GM03348 (cell line): ENCODE measurements at regions not wholly inside any gene's neighbourhood (a gene's known extent, or its start where the extent isn't known, plus 50 kb on each side); places are given as distances from the start of the nearest gene placed in this dataset.

Source experiments
- DNase-seq: peaks from one replicate; pipeline ENCODE4 v3.0.0; 2012; ENCODE audit warnings: low spot score

DNA sequence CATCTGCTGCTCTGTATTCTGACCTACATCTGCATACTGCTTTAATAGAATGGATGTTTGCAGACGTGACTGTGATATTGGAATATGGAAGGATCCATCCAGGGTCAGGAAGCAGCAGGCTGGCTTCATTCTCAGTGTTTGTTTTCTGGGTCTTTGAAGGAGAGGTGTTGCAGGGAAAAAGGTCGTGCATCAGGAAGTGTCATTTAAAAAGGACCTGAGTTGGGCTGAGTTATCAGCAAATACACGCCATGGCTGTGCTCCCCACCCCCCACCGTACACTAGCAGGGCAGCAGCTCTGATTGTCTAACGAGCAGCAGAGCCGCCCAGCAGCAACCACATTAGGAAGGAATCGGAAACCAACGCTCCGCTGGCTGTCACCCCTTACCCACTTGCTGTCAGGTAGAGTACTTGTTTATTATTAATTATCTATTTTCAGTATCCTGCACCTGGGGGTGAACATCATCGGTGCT, 63.1 kb upstream of the STEAP1B start:
- DNase-seq, result no peak

DNA sequence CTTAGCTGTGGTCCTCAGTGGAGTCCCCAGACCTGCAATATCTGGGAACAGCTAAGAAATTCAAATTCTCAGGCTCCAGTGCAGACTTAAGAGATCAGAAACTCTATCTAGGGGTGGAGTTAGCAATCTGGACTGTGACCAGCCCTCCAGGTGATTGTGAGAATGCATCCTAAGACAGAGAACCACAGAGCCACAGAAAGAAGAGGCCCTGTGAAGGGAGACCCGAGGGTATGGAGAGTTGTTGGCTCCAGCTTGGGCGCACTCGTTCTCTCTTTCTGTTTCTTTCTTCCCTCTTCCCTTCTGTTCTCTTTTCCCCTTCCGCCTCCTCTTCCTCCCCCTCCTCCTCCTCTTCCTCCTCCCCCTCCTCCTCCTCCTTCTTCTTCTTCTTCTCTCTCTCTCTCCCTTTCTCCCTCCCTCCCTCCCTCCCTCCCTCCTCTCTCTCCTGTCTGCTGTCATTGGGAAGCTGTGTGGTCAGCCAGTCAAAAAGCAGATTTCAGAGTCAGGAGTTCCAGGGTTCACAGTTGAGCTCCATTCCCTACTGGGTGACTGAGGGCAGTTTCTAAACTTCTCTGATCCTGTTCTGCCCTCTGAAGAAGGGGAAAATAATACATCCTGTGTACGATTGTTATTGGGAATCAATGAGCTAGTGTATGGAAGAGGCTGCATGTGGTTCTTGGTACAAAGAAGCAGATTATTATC, 62.1 kb upstream of the STEAP1B start:
- peak; percentile 22 for DNase-seq

DNA sequence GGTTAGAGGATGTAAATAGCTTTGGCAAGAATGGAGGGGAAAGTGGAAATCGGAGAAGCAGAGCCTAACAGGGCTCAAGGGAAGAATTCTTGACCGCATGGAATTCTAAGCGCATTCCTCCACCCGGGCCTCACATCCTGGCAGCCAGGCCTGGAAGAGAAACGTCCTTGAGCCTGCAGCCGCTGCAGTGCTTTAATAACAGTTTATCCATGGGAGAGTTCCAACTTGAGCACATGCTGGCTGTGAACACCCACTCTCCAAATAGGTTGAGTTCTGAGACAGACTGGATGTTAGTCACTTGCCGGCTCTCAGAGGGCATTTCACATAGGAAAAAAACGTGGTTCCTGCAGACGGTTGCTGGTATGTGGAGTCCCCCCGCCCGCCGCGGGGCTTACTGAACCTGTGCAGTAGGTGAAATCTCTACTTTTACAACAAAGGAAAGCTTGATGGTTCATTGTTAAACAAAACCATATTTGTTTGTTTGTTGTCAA, 61.4 kb upstream of the STEAP1B start:
- DNase-seq, result peak; percentile 90

DNA sequence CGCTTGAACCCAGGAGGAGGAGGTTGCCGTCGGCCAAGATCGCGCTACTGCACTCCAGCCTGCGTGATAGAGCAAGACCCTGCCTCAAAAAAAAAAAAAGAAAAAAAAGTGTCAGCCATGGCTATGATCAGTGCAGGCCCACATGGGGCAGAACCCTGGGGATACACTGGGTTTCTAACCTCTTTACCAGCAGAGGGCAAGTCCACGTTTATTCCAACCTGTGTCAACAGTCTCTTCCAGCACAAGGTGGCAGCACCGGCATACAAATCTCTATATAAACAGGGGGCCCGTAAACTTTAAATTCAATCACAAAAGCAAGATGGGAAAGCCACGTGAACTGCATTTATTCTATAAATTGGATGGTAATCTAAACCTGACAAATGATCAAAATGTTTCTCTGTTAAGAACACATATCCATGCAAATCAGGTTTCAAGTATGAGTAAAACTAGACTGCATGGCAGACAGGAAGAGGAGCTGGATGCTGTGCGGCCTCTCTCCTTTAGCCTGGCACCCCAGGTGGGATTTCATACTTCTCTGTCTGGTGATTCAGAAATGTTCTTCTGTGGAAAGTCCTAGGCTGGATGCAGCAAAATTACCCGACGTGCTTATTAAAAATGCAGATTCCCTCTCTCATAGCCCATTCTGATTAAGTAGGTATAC, 60.0 kb upstream of the STEAP1B start:
- DNase-seq, result peak; percentile 86

DNA sequence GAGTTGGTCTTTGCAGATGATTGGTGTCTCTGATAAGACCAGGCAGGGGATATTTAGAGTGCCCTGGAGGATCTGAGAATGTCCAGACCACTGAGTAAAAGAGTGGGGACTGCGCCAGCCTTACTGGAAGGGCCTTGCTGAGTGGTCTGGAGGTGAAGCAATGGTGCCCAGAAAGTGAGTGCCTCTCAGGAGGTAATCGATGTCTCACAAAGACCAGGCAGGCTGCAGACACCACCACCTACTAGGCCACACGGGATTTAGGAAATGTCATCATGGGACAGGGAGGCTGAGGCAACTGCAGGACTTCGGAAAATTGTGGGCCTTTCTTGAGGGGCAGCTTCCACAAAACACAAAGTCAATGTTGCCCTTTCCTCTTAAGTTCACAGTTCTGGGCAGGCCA, 57.2 kb upstream of the STEAP1B start:
- DNase-seq, result no peak

DNA sequence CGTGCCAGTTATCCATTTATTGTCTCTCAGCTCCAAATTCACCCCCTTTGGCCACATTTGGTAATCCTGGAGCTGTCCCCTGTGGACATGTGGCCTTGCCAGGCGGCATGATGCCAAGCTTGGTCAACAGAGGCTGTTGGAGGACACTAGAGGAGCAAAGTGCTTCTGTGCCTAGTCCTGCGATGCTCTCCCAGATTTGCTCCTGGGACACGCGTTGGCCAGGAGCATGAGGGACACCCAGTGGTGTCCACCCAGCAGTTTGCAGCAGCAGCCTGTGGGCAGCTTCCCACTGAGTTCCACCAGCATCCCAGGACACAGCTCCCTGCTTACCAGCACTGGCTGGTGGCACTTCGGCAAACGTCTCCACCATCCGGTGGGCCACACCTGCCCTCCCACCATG, 55.5 kb upstream of the STEAP1B start:
- no peak for DNase-seq

DNA sequence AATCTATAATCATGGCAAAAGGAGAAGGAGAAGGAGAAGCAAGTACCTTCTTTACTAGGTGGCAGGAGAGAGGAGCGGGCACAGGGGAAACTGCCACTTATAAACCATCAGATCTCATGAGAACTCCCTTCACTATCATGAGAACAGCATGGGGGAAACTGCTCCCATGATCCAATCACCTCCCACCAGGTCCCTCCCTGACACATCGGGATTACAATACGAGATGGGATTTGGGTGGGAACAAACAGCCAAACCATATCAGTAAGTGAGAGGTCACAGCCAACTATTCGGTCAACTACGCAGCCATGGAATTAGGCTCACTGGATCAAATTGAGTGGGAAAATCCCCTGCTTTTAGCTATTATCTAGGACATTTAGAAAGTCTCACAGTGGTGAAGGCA, 54.2 kb upstream of the STEAP1B start:
- no peak for DNase-seq

DNA sequence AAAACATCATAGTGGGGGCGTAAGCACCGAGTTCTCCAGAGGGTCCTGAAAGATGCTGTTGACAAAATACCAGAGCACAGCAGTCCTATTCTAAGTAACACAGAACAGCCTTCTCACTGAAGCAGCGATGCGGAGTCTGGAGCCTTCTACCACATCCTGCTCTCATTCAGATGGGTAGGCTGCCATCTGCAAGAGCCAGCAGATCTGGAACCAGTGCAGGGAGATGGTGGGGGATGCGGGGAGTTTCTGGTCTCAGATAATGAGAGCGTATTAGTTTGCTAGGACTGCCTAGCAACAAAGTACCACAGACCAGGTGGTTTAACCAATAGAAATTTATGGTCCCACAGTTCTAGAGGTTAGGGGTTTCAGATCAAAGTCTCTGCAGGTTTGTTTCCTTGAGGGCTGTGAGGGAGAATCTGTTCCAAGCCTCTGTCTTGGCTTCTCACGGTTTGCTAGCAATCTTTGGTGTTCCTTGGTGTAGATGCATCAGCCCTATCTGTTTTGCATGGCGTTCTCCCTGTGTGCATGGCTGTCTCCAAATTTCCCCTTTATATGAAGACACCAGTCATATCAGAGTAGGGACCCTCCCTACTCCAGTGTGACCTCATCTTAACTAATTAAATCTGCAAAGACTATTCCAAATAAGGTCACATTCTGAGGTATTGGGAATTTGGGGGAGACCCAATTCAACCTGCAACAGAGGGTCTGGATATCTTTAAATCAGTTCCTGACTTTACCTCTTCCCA, 52.0 kb upstream of the STEAP1B start:
- no peak for DNase-seq

DNA sequence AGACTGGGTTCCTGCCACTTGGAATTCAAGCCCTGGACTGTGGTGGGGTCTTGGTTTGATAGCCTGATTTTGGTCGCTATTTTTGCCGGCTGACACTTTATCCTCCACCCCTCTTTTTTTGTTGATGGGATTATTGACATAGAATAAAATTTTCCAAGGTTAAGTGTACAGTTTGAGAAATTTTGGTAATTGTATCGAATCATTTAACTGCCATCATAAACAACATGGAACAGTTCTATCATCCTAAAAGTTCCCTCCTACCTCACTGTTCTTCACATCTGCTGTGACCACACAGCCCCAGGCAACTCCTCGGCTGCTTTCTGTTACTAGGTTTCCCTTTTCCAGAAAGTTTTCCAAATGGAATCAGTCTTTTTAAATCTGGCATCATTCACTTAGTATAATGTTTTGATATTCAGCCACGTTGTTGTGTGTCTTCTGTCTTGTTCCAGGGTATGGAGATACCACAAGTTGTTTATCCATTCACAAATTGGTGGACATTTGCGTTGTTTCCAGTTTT, 50.6 kb upstream of the STEAP1B start:
- no peak for DNase-seq

DNA sequence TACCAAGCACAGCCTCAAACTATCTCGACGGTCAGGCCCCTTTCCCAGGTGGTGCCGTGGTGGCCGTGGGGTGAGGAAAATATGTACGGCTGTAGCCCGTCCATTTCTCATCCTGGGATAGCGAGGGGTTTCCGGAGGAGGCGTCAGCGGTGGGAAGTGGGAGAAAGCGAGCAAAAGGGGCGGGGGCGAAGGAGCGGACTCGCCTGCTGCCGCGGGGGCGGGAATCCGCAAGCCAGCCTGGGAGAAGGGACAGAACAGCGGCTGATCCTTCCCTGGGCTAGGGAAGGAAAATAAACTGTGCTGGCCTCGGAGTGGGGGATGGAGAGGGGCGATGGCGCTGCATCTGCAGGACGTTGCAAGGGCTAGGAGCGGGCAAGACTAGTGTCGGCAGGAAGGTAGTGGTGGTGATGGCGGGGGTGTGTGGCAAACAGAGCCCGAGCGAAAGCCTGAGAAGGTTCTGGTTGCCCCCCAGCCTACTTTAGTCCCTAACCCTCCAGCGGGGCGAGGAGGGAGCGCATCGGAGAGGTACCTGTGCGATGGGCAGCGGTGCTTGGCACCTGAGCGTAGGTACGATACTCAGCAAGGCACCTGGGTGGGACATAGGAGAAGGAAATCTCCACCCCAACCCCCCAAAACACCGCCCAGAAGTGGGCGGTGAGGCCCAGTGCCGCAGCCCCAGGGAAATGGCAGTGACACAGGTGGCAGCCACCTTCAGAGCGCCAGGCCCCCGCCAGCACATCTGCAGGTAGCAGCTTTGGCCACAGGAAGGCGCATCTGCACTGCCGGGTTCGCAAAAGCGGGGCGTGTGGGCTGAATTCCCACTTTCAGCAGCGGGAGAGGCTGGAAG, 49.9 kb upstream of the STEAP1B start:
- DNase-seq, result peak; percentile 37
